ENCODE measurements at regions not wholly inside any gene's neighbourhood (a gene's known extent, or its start where the extent isn't known, plus 50 kb on each side); places are given as distances from the start of the nearest gene placed in this dataset.

GRCh38 chr9:86456416-86456815 lies 102.2 kb upstream of the TUT7 start:
- Histone ChIP-seq H3K4me1 (ENCODE audit: insufficient read depth, poor library complexity, severe bottlenecking) (no peaks in the 10 kb centered on the region), H3K9me3 (ENCODE audit: severe bottlenecking) (no peaks in the 10 kb centered on the region), H3K4me3 (ENCODE audit: severe bottlenecking) (no peak overlapping the region), H3K27me3 (ENCODE audit: insufficient read depth, poor library complexity, severe bottlenecking) (no peaks in the 10 kb centered on the region), H3K36me3 (ENCODE audit: low read depth) (no peaks in the 10 kb centered on the region), H3K27ac (ENCODE audit: poor library complexity, severe bottlenecking) (no peak overlapping the region)
- TF ChIP-seq CTCF (IDR thresholded peaks at IDR 0.05; ENCODE audit: poor library complexity, severe bottlenecking): no peak
- DNase-seq (ENCODE audit: low spot score) (no peak), ATAC-seq (ENCODE audit: low read depth) (no peak)

- H3K4me1 ChIP-seq (ENCODE audit: insufficient read depth, poor library complexity, severe bottlenecking): no peaks in the 10 kb centered on the region
- no peak overlapping the region for H3K4me3 ChIP-seq (ENCODE audit: severe bottlenecking)
- no peak for TF ChIP-seq CTCF (IDR thresholded peaks at IDR 0.05; ENCODE audit: poor library complexity, severe bottlenecking)
- H3K9me3 ChIP-seq (ENCODE audit: severe bottlenecking): no peaks in the 10 kb centered on the region
- H3K27me3 ChIP-seq (ENCODE audit: insufficient read depth, poor library complexity, severe bottlenecking): no peaks in the 10 kb centered on the region
- DNase-seq (ENCODE audit: low spot score): no peak
- H3K27ac ChIP-seq (ENCODE audit: poor library complexity, severe bottlenecking): no peak overlapping the region
- ATAC-seq (ENCODE audit: low read depth): no peak
- H3K36me3 ChIP-seq (ENCODE audit: low read depth): no peaks in the 10 kb centered on the region
Measured at GRCh38 chr9:86454701-86455615, 100.7 kb upstream of the TUT7 start.

GRCh38 chr9:86452201-86452828 lies 98.1 kb upstream of the TUT7 start:
- no peaks in the 10 kb centered on the region for H3K36me3 ChIP-seq (ENCODE audit: low read depth)
- H3K4me1 ChIP-seq (ENCODE audit: insufficient read depth, poor library complexity, severe bottlenecking): no peaks in the 10 kb centered on the region
- no peaks in the 10 kb centered on the region for H3K9me3 ChIP-seq (ENCODE audit: severe bottlenecking)
- no peak overlapping the region for H3K4me3 ChIP-seq (ENCODE audit: severe bottlenecking)
- no peak for TF ChIP-seq CTCF (IDR thresholded peaks at IDR 0.05; ENCODE audit: poor library complexity, severe bottlenecking)
- ATAC-seq (ENCODE audit: low read depth) (no peak), DNase-seq (ENCODE audit: low spot score) (no peak)
- no peak overlapping the region for H3K27ac ChIP-seq (ENCODE audit: poor library complexity, severe bottlenecking)
- H3K27me3 ChIP-seq (ENCODE audit: insufficient read depth, poor library complexity, severe bottlenecking): no peaks in the 10 kb centered on the region

- Histone ChIP-seq H3K9me3 (ENCODE audit: severe bottlenecking) (no peaks in the 10 kb centered on the region), H3K36me3 (ENCODE audit: low read depth) (no peaks in the 10 kb centered on the region), H3K4me3 (ENCODE audit: severe bottlenecking) (no peak overlapping the region), H3K4me1 (ENCODE audit: insufficient read depth, poor library complexity, severe bottlenecking) (no peaks in the 10 kb centered on the region), H3K27ac (ENCODE audit: poor library complexity, severe bottlenecking) (no peak overlapping the region), H3K27me3 (ENCODE audit: insufficient read depth, poor library complexity, severe bottlenecking) (no peaks in the 10 kb centered on the region)
- no peak for TF ChIP-seq CTCF (IDR thresholded peaks at IDR 0.05; ENCODE audit: poor library complexity, severe bottlenecking)
- DNase-seq (ENCODE audit: low spot score): no peak
- ATAC-seq (ENCODE audit: low read depth): no peak
Measured at GRCh38 chr9:86449246-86449645, 95.0 kb upstream of the TUT7 start.

- Histone ChIP-seq H3K27me3 (ENCODE audit: insufficient read depth, poor library complexity, severe bottlenecking) (no peaks in the 10 kb centered on the region), H3K4me1 (ENCODE audit: insufficient read depth, poor library complexity, severe bottlenecking) (no peaks in the 10 kb centered on the region), H3K9me3 (ENCODE audit: severe bottlenecking) (no peaks in the 10 kb centered on the region), H3K27ac (ENCODE audit: poor library complexity, severe bottlenecking) (no peak overlapping the region), H3K36me3 (ENCODE audit: low read depth) (no peaks in the 10 kb centered on the region), H3K4me3 (ENCODE audit: severe bottlenecking) (no peak overlapping the region)
- ATAC-seq (ENCODE audit: low read depth) (no peak), DNase-seq (ENCODE audit: low spot score) (no peak)
- no peak for TF ChIP-seq CTCF (IDR thresholded peaks at IDR 0.05; ENCODE audit: poor library complexity, severe bottlenecking)
Measured at GRCh38 chr9:86445671-86446070, 91.5 kb upstream of the TUT7 start.
